Endothelial cell (in vitro differentiated cells): ENCODE measurements at regions not wholly inside any gene's neighbourhood (a gene's known extent, or its start where the extent isn't known, plus 50 kb on each side); places are given as distances from the start of the nearest gene placed in this dataset.

Source experiments
- DNase-seq: peaks from one replicate; pipeline ENCODE4 v3.0.0; 2021; ENCODE audit warnings: low spot score
- H3K27ac Mint-ChIP-seq: one replicate; pipeline ENCODE4 v1.8.0; 2021; ENCODE audit warnings: mixed read lengths, inconsistent platforms; ENCODE audit not compliant: unreplicated experiment
- H3K27me3 Mint-ChIP-seq: one replicate; pipeline ENCODE4 v1.8.0; 2021; ENCODE audit warnings: mild to moderate bottlenecking, moderate library complexity, mixed read lengths, inconsistent platforms; ENCODE audit not compliant: unreplicated experiment
- H3K36me3 Mint-ChIP-seq: one replicate; pipeline ENCODE4 v1.8.0; 2021; ENCODE audit warnings: mild to moderate bottlenecking, low read depth, mixed read lengths, inconsistent platforms; ENCODE audit not compliant: unreplicated experiment
- H3K4me1 Mint-ChIP-seq: one replicate; pipeline ENCODE4 v1.8.0; 2021; ENCODE audit warnings: mild to moderate bottlenecking, mixed read lengths, inconsistent platforms; ENCODE audit not compliant: unreplicated experiment
- H3K4me3 Mint-ChIP-seq: one replicate; pipeline ENCODE4 v1.8.0; 2021; ENCODE audit warnings: mild to moderate bottlenecking, mixed read lengths, inconsistent platforms; ENCODE audit not compliant: unreplicated experiment
- H3K9me3 Mint-ChIP-seq: one replicate; pipeline ENCODE4 v1.8.0; 2021; ENCODE audit warnings: mixed read lengths, inconsistent platforms; ENCODE audit not compliant: unreplicated experiment
- TF ChIP-seq, protein P1 (sequence below): fragments of 200-600 bp; sonication (generic); IDR thresholded peaks from one replicate; pipeline ENCODE4 v1.5.0; 2021; ENCODE audit warnings: antibody characterized with exemption; ENCODE audit not compliant: unreplicated experiment

DNA sequence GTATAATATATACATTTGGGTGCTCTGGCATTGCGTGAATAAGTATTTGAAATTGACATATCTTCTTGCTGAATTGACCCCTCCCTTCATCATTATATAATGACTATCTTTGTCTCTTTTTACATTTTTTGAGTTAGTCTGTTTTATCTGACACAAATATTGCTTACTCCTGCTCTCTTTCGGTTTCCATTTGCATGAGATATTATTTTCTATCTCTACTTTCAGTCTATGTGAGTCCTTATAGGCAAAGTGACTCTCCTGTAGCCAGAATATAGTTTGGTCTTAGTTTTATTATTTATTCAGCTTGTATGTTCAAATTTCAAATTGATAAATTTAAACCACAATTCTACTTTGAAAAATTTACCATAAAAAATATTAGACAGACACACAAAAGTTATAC, 491.0 kb downstream of the NAV3 start:
- TF ChIP-seq, protein P1, sequence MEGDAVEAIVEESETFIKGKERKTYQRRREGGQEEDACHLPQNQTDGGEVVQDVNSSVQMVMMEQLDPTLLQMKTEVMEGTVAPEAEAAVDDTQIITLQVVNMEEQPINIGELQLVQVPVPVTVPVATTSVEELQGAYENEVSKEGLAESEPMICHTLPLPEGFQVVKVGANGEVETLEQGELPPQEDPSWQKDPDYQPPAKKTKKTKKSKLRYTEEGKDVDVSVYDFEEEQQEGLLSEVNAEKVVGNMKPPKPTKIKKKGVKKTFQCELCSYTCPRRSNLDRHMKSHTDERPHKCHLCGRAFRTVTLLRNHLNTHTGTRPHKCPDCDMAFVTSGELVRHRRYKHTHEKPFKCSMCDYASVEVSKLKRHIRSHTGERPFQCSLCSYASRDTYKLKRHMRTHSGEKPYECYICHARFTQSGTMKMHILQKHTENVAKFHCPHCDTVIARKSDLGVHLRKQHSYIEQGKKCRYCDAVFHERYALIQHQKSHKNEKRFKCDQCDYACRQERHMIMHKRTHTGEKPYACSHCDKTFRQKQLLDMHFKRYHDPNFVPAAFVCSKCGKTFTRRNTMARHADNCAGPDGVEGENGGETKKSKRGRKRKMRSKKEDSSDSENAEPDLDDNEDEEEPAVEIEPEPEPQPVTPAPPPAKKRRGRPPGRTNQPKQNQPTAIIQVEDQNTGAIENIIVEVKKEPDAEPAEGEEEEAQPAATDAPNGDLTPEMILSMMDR: no peak
- DNase-seq: no peak
- Mint-ChIP-seq H3K4me1 (peaks cover under 1% of the 10 kb centered on the region), H3K36me3 (no peaks in the 10 kb centered on the region), H3K27ac (no peak overlapping the region), H3K9me3 (no peaks in the 10 kb centered on the region), H3K4me3 (no peak overlapping the region), H3K27me3 (no peaks in the 10 kb centered on the region)

DNA sequence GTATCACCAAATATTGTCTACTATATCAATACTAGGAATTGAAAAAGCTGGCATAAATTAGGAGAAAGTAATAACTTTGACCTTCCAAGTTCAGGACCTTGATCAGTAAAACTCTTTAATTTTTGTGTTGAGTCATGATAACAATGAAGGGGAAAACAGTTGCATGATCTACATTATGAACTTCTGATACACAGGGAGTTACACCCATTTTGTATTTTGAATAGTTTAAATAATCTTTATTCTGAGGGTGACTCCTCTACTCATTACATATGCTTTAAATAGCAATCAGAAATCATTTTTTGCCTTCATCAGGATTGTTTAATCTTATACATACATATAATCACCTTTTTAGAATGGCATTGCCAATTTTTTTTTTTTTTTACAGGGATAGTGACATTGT, 492.5 kb downstream of the NAV3 start:
- Mint-ChIP-seq H3K27me3 (no peaks in the 10 kb centered on the region), H3K4me1 (no peaks in the 10 kb centered on the region), H3K4me3 (no peak overlapping the region), H3K9me3 (no peaks in the 10 kb centered on the region), H3K36me3 (no peaks in the 10 kb centered on the region), H3K27ac (no peak overlapping the region)
- TF ChIP-seq, protein P1: no peak
- no peak for DNase-seq

DNA sequence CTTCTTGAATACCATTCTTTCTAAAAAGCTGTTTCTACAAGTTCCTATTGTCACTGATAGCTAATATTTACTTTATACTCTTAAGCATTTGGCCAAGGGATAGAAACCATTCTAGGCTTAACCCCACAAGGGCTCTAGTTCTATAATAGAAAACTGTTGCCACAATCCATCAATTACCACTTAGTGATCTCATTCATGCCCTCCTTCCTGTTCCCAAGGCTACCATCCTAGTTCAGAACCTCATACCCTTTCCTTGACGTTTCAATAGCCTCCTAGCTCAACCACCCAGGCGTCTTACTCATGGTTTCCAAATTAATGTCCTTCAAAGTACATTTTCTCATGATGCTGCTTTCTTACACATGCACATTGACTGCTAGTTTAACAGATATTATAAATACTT, 493.5 kb downstream of the NAV3 start:
- Mint-ChIP-seq H3K4me3 (no peak overlapping the region), H3K4me1 (no peaks in the 10 kb centered on the region), H3K9me3 (no peaks in the 10 kb centered on the region), H3K27me3 (no peaks in the 10 kb centered on the region), H3K27ac (no peak overlapping the region), H3K36me3 (no peaks in the 10 kb centered on the region)
- DNase-seq: no peak
- TF ChIP-seq, protein P1: no peak

DNA sequence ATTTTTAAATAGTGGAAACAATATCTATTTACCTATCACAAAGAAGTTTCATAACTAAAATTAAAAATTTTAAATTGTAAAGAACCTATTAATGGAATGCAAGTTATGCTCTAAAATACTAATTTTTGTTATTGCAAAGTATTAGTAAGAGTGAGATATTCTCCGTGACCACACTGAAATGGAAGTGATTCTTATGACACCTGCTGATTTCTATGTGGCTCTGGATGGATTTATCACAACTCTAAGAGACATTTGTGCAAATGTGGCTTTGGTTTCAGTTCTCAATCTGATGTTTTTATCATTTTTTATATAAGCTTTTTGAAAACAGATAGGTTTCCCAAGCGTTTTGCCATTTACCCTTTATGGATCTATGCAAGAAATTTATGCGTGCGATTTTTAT, 497.8 kb downstream of the NAV3 start:
- TF ChIP-seq, protein P1: no peak

DNA sequence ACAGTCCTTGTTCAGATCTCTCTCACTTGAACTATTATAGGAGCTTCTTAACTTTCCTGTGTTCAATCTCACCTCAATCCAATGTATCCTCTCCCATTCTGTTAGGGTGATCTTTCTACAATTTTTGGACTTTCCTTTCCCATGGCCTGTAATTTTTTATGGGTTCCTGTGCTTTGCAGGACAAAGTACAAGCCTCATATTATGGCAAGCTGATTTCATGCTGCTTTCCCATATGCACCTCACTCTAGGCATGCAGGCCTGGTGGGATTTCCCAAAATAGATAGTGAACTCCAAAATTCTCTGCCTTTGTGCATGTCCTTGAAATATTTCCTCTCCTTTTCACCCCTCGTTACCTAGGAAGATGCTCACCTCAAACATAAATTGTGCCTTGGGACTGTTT, 499.4 kb downstream of the NAV3 start:
- Mint-ChIP-seq H3K36me3 (no peaks in the 10 kb centered on the region), H3K9me3 (no peaks in the 10 kb centered on the region), H3K27me3 (no peaks in the 10 kb centered on the region), H3K4me1 (no peaks in the 10 kb centered on the region), H3K4me3 (no peak overlapping the region), H3K27ac (no peak overlapping the region)
- TF ChIP-seq, protein P1: no peak
- no peak for DNase-seq

More for the DNA sequence above, 497.8 kb downstream of the NAV3 start:
- no peak for DNase-seq
- no peak overlapping the region for H3K27ac Mint-ChIP-seq
- no peak overlapping the region for H3K4me3 Mint-ChIP-seq
- no peaks in the 10 kb centered on the region for H3K27me3 Mint-ChIP-seq
- H3K36me3 Mint-ChIP-seq: no peaks in the 10 kb centered on the region
- no peaks in the 10 kb centered on the region for H3K9me3 Mint-ChIP-seq
- no peaks in the 10 kb centered on the region for H3K4me1 Mint-ChIP-seq
